ENCODE measurements at regions not wholly inside any gene's neighbourhood (a gene's known extent, or its start where the extent isn't known, plus 50 kb on each side); places are given as distances from the start of the nearest gene placed in this dataset.
A peak's percentile ranks its signal among the peaks of the same experiment; 100 is the strongest.

DNA sequence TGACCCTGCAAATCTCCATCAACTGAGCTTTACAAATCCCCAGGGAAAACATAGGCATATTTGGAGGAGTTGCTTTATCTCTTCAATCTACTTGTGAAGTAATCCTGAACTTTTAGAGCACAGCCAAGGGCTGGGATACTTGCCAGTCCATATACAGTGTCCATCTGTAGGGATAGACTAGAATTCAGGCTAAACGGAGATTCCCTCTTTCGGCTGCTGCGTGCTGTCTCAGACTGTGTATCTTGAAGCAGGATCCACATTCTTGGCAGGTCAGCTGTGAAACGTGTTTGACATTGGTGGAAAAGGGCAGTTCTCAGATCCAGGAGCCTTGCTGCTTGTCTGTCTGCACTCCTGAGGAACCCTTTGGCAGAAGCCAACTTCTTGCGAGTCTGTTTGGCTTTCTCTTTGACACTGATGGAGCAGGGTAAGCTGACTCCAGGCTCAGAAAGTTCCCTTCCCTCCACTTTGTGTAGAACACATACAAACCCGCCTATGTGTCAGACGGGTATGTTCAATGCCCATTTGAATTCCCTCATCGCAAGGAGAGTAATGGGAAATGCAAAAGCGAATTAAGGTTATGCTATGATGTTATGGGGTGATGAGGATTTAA, 221.8 kb downstream of the MAP2K4 start:
- no peak overlapping the region for H2BK120ac ChIP-seq (ENCODE audit: low read depth, low read length)
- H3K18ac ChIP-seq (ENCODE audit: low read length) = no peak overlapping the region
- no peak overlapping the region for H3K56ac ChIP-seq (ENCODE audit: low read length)
- H3K27me3 ChIP-seq (ENCODE audit: insufficient read depth, low read length, poor library complexity) = no peaks in the 10 kb centered on the region
- H3K79me2 ChIP-seq (ENCODE audit: control insufficient read depth, insufficient read depth, low read length) = no peaks in the 10 kb centered on the region
- no peak overlapping the region for H3K9ac ChIP-seq (ENCODE audit: low read length)
- no peak overlapping the region for H3K4ac ChIP-seq (ENCODE audit: low read depth, low read length)
- no peak overlapping the region for H3K4me3 ChIP-seq (ENCODE audit: low read length)
- H3K36me3 ChIP-seq (ENCODE audit: control insufficient read depth, insufficient read depth, low read length) = no peaks in the 10 kb centered on the region
- no peak overlapping the region for H3K4me2 ChIP-seq (ENCODE audit: low read length)
- no peak overlapping the region for H2BK5ac ChIP-seq (ENCODE audit: low read length)
- no peak overlapping the region for H2BK15ac ChIP-seq (replicated peaks; ENCODE audit: low read depth)
- H2AK5ac ChIP-seq (ENCODE audit: low read length) = no peak overlapping the region
- no peak overlapping the region for H4K5ac ChIP-seq (ENCODE audit: low read length)
- no peak for DNase-seq
- no CpG with 5 or more reads among the region's 9 CpGs for WGBS (ENCODE audit: extremely low coverage, insufficient coverage, low lambda C conversion rate)
- H3K23ac ChIP-seq (ENCODE audit: low read length) = no peak overlapping the region
- no peak overlapping the region for H4K8ac ChIP-seq (ENCODE audit: low read depth, low read length)
- no peaks in the 10 kb centered on the region for H3K4me1 ChIP-seq (ENCODE audit: control insufficient read depth, low read depth, low read length)
- H3K27ac ChIP-seq (ENCODE audit: low read depth, low read length) = no peak overlapping the region
- no peaks in the 10 kb centered on the region for H3K79me1 ChIP-seq (ENCODE audit: low read length)

DNA sequence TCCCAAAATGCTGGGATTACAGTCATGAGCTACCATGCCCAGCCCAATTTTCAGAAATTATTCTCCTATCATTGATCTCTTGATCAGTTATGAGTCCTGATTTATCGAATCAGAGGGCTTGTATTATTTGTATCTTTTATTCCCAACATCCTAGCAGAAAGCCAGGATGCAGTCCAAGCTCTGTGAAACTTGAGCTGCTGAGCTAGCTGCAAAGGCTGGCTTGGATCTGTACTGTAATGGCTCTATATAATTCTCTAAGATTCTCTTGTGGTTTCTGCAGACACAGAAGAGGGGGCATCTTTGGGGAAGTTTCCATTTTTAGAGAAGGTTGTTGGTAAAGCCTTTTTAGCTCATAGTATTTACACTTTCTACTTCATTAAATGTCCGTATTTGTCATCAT, 227.1 kb downstream of the MAP2K4 start:
- Histone ChIP-seq H3K27ac (ENCODE audit: low read depth, low read length) (no peak overlapping the region), H2AK5ac (ENCODE audit: low read length) (no peak overlapping the region), H3K79me2 (ENCODE audit: control insufficient read depth, insufficient read depth, low read length) (no peaks in the 10 kb centered on the region), H4K5ac (ENCODE audit: low read length) (no peak overlapping the region), H2BK5ac (ENCODE audit: low read length) (no peak overlapping the region), H3K4me3 (ENCODE audit: low read length) (no peak overlapping the region), H3K36me3 (ENCODE audit: control insufficient read depth, insufficient read depth, low read length) (no peaks in the 10 kb centered on the region), H3K4me1 (ENCODE audit: control insufficient read depth, low read depth, low read length) (no peaks in the 10 kb centered on the region), H3K27me3 (ENCODE audit: insufficient read depth, low read length, poor library complexity) (no peaks in the 10 kb centered on the region), H3K18ac (ENCODE audit: low read length) (no peak overlapping the region), H3K9ac (ENCODE audit: low read length) (no peak overlapping the region), H3K79me1 (ENCODE audit: low read length) (no peaks in the 10 kb centered on the region), H2BK120ac (ENCODE audit: low read depth, low read length) (no peak overlapping the region), H3K56ac (ENCODE audit: low read length) (no peak overlapping the region), H3K23ac (ENCODE audit: low read length) (no peak overlapping the region), H2BK15ac (replicated peaks; ENCODE audit: low read depth) (no peak overlapping the region), H3K4me2 (ENCODE audit: low read length) (no peak overlapping the region), H3K4ac (ENCODE audit: low read depth, low read length) (no peak overlapping the region), H4K8ac (ENCODE audit: low read depth, low read length) (no peak overlapping the region)
- DNase-seq = no peak
- WGBS (ENCODE audit: extremely low coverage, insufficient coverage, low lambda C conversion rate) = no CpG with 5 or more reads among the region's 2 CpGs

DNA sequence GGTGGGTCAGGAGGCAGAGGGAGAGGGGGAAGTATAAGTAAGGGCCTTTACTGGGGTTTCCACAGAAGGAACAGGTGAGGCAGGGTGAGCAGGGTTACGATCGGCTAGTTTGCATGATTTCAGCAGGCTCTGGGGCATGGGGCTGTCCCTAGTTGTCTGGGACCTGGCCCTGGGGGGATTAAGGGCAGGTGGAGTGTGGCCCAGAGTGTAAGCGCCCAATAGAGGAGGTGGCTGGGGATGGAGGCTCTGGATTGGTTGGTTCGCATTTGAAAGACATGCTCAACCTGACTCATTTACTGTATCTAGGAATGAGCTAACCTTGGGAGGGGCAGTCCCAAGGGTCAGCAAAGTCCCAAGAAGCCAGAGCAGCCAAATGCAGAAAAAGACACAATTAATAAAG, 230.3 kb downstream of the MAP2K4 start:
- Histone ChIP-seq H2AK5ac (ENCODE audit: low read length) (no peak overlapping the region), H4K5ac (ENCODE audit: low read length) (no peak overlapping the region), H3K4me3 (ENCODE audit: low read length) (no peak overlapping the region), H3K18ac (ENCODE audit: low read length) (no peak overlapping the region), H2BK5ac (ENCODE audit: low read length) (no peak overlapping the region), H2BK120ac (ENCODE audit: low read depth, low read length) (no peak overlapping the region), H2BK15ac (replicated peaks; ENCODE audit: low read depth) (no peak overlapping the region), H3K27ac (ENCODE audit: low read depth, low read length) (no peak overlapping the region), H3K36me3 (ENCODE audit: control insufficient read depth, insufficient read depth, low read length) (no peaks in the 10 kb centered on the region), H3K23ac (ENCODE audit: low read length) (no peak overlapping the region), H3K27me3 (ENCODE audit: insufficient read depth, low read length, poor library complexity) (no peaks in the 10 kb centered on the region), H3K79me2 (ENCODE audit: control insufficient read depth, insufficient read depth, low read length) (no peaks in the 10 kb centered on the region), H3K56ac (ENCODE audit: low read length) (no peak overlapping the region), H3K4ac (ENCODE audit: low read depth, low read length) (no peak overlapping the region), H3K9ac (ENCODE audit: low read length) (no peak overlapping the region), H3K79me1 (ENCODE audit: low read length) (no peaks in the 10 kb centered on the region), H4K8ac (ENCODE audit: low read depth, low read length) (no peak overlapping the region), H3K4me2 (ENCODE audit: low read length) (no peak overlapping the region), H3K4me1 (ENCODE audit: control insufficient read depth, low read depth, low read length) (no peaks in the 10 kb centered on the region)
- WGBS (ENCODE audit: extremely low coverage, insufficient coverage, low lambda C conversion rate) = no CpG with 5 or more reads among the region's 4 CpGs
- DNase-seq = no peak

DNA sequence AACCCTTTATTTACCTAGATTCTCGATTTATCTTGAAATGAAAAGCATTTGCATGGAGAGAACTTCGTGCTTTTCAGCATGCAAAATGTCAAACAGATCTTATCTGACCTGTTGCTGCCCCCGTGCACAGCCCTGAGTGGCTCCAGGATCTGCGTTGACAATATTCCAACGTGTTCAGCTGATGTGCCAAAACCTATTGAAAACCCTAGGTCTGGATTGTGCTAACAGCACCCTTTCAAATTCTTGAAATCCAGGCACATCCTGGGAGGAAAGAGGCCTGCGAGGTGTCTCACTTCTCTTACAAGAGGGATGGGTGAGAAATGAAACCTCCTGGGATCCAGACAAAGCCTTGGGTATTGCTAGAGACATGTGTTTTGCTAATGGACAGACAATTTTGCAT, 231.8 kb downstream of the MAP2K4 start:
- Histone ChIP-seq H2BK15ac (replicated peaks; ENCODE audit: low read depth) (no peak overlapping the region), H2AK5ac (ENCODE audit: low read length) (no peak overlapping the region), H3K56ac (ENCODE audit: low read length) (no peak overlapping the region), H4K8ac (ENCODE audit: low read depth, low read length) (no peak overlapping the region), H3K9ac (ENCODE audit: low read length) (no peak overlapping the region), H3K23ac (ENCODE audit: low read length) (no peak overlapping the region), H3K27me3 (ENCODE audit: insufficient read depth, low read length, poor library complexity) (no peaks in the 10 kb centered on the region), H2BK120ac (ENCODE audit: low read depth, low read length) (no peak overlapping the region), H4K5ac (ENCODE audit: low read length) (no peak overlapping the region), H3K27ac (ENCODE audit: low read depth, low read length) (no peak overlapping the region), H3K4me3 (ENCODE audit: low read length) (no peak overlapping the region), H3K4ac (ENCODE audit: low read depth, low read length) (no peak overlapping the region), H3K18ac (ENCODE audit: low read length) (no peak overlapping the region), H3K79me1 (ENCODE audit: low read length) (no peaks in the 10 kb centered on the region), H2BK5ac (ENCODE audit: low read length) (no peak overlapping the region), H3K36me3 (ENCODE audit: control insufficient read depth, insufficient read depth, low read length) (no peaks in the 10 kb centered on the region), H3K4me1 (ENCODE audit: control insufficient read depth, low read depth, low read length) (no peaks in the 10 kb centered on the region), H3K79me2 (ENCODE audit: control insufficient read depth, insufficient read depth, low read length) (no peaks in the 10 kb centered on the region), H3K4me2 (ENCODE audit: low read length) (no peak overlapping the region)
- WGBS (ENCODE audit: extremely low coverage, insufficient coverage, low lambda C conversion rate) = no CpG with 5 or more reads among the region's 6 CpGs
- DNase-seq = no peak

DNA sequence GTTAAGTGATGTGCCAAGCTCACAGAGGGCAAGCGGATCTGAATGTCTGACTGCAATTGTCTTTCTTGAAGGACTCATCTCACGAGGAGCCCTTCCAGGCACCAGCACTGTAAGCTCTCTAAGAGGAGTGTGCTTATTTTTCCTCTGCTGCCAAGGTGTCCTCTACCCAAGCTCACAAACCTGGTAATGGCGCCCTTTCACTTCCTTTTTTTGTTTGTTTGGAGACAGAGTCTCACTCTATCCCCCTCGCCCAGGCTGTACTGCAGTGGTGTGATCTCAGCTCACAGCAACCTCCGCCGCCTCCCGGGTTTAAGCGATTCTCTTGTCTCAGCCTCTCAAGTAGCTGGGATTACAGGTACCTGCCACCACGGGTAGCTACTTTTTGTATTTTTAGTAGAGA, 233.8 kb downstream of the MAP2K4 start:
- Histone ChIP-seq H3K9ac (ENCODE audit: low read length) (no peak overlapping the region), H3K36me3 (ENCODE audit: control insufficient read depth, insufficient read depth, low read length) (no peaks in the 10 kb centered on the region), H3K4me1 (ENCODE audit: control insufficient read depth, low read depth, low read length) (no peaks in the 10 kb centered on the region), H2BK5ac (ENCODE audit: low read length) (no peak overlapping the region), H3K56ac (ENCODE audit: low read length) (no peak overlapping the region), H2BK120ac (ENCODE audit: low read depth, low read length) (no peak overlapping the region), H3K18ac (ENCODE audit: low read length) (no peak overlapping the region), H2AK5ac (ENCODE audit: low read length) (no peak overlapping the region), H3K4ac (ENCODE audit: low read depth, low read length) (no peak overlapping the region), H3K4me2 (ENCODE audit: low read length) (no peak overlapping the region), H3K23ac (ENCODE audit: low read length) (no peak overlapping the region), H3K27me3 (ENCODE audit: insufficient read depth, low read length, poor library complexity) (no peaks in the 10 kb centered on the region), H3K79me2 (ENCODE audit: control insufficient read depth, insufficient read depth, low read length) (no peaks in the 10 kb centered on the region), H2BK15ac (replicated peaks; ENCODE audit: low read depth) (no peak overlapping the region), H4K8ac (ENCODE audit: low read depth, low read length) (no peak overlapping the region), H3K4me3 (ENCODE audit: low read length) (no peak overlapping the region), H4K5ac (ENCODE audit: low read length) (no peak overlapping the region), H3K27ac (ENCODE audit: low read depth, low read length) (no peak overlapping the region), H3K79me1 (ENCODE audit: low read length) (no peaks in the 10 kb centered on the region)
- no peak for DNase-seq
- WGBS (ENCODE audit: extremely low coverage, insufficient coverage, low lambda C conversion rate) = no CpG with 5 or more reads among the region's 9 CpGs

DNA sequence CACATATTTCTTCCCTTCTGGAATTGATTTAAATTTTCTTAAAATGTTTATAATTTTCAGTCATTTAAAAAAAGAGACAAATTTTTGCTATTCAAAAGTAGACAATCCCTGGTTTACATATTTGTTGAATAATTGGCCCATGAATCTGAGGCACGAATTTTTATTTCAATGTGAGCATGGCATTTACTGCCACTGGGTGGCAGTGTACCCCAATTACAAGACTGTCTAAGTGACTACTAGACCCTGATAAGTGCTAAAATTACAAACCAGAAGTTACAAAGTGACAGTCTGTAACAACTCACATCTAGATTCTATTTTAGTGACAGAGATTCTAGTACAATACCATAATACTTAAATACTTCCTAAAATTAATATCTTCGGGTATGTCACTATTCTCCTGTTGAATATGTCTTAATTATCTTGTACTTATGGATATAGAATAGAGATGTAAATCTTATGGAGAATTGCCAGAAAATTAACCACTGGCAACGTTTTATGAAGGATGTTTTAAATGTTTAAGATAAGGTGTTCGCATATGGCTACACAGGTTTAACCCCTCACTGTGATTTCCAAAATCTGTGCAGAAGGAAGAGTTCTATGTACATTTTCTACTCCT, 235.8 kb downstream of the MAP2K4 start:
- no peak overlapping the region for H3K4me3 ChIP-seq (ENCODE audit: low read length)
- no peaks in the 10 kb centered on the region for H3K36me3 ChIP-seq (ENCODE audit: control insufficient read depth, insufficient read depth, low read length)
- no peak overlapping the region for H3K56ac ChIP-seq (ENCODE audit: low read length)
- no peak overlapping the region for H2BK15ac ChIP-seq (replicated peaks; ENCODE audit: low read depth)
- H3K18ac ChIP-seq (ENCODE audit: low read length) = no peak overlapping the region
- H3K27me3 ChIP-seq (ENCODE audit: insufficient read depth, low read length, poor library complexity) = no peaks in the 10 kb centered on the region
- no peak overlapping the region for H3K4me2 ChIP-seq (ENCODE audit: low read length)
- no peak overlapping the region for H4K5ac ChIP-seq (ENCODE audit: low read length)
- no peak overlapping the region for H2BK120ac ChIP-seq (ENCODE audit: low read depth, low read length)
- H3K79me1 ChIP-seq (ENCODE audit: low read length) = no peaks in the 10 kb centered on the region
- no peak overlapping the region for H3K27ac ChIP-seq (ENCODE audit: low read depth, low read length)
- H2AK5ac ChIP-seq (ENCODE audit: low read length) = no peak overlapping the region
- H3K9ac ChIP-seq (ENCODE audit: low read length) = no peak overlapping the region
- H3K23ac ChIP-seq (ENCODE audit: low read length) = no peak overlapping the region
- H4K8ac ChIP-seq (ENCODE audit: low read depth, low read length) = no peak overlapping the region
- H3K79me2 ChIP-seq (ENCODE audit: control insufficient read depth, insufficient read depth, low read length) = no peaks in the 10 kb centered on the region
- H3K4ac ChIP-seq (ENCODE audit: low read depth, low read length) = no peak overlapping the region
- peak; percentile 56 for DNase-seq
- H2BK5ac ChIP-seq (ENCODE audit: low read length) = no peak overlapping the region
- H3K4me1 ChIP-seq (ENCODE audit: control insufficient read depth, low read depth, low read length) = no peaks in the 10 kb centered on the region
- WGBS (ENCODE audit: extremely low coverage, insufficient coverage, low lambda C conversion rate) = no CpG with 5 or more reads among the region's 4 CpGs

Data from mesendoderm (in vitro differentiated cells).